Tibial artery (tissue), 4 donors: ENCODE measurements at regions not wholly inside any gene's neighbourhood (a gene's known extent, or its start where the extent isn't known, plus 50 kb on each side); places are given as distances from the start of the nearest gene placed in this dataset.

Source experiments
- DNase-seq, 2 donors: peaks; one replicate each; pipeline ENCODE4 v3.0.0-alpha.2; 2019
- H3K27ac ChIP-seq, 2 donors: fragments of 200-600 bp; sonication (generic) in 1 of 2; 1 replicate in 1 of 2; 2 replicates in 1 of 2; pipeline ENCODE4 v1.5.1; 2018 to 2019; ENCODE audit warnings: mild to moderate bottlenecking in 1 of 2
- H3K27me3 ChIP-seq, 2 donors: fragments of 200-600 bp; sonication (generic) in 1 of 2; one replicate each; pipeline versions ENCODE4 v1.5.1 to v1.6.0; 2016 to 2019
- H3K36me3 ChIP-seq, 3 donors: fragments of 200-600 bp; sonication (generic) in 2 of 3; one replicate each; pipeline ENCODE4 v1.5.1; 2016 to 2019; ENCODE audit warnings: mild to moderate bottlenecking in 2 of 3
- H3K4me1 ChIP-seq, 4 donors: fragments of 200-600 bp; sonication (generic) in 2 of 4; 1 replicate in 3 of 4; 2 replicates in 1 of 4; pipeline ENCODE4 v1.5.1; 2016 to 2019
- H3K4me3 ChIP-seq, 2 donors: fragments of 200-600 bp; sonication (generic) in 1 of 2; 1 replicate in 1 of 2; 2 replicates in 1 of 2; pipeline ENCODE4 v1.5.1; 2018 to 2019; ENCODE audit warnings: mild to moderate bottlenecking in 2 of 2
- H3K9me3 ChIP-seq, 3 donors: fragments of 200-600 bp; sonication (generic) in 1 of 3; one replicate each; pipeline ENCODE4 v1.5.1; 2016 to 2019
- intact Hi-C: fragments of 100-400 bp; cut with DNase I; formaldehyde crosslinking; loops from one replicate; pipeline ENCODE4 v1.15.0; 2023; ENCODE audit warnings: low total_unique reads
- TF ChIP-seq, protein P1 (sequence below), 2 experiments: fragments of 200-600 bp in 1 of 2; fragments of 450-650 bp in 1 of 2; IDR thresholded peaks; one replicate each; pipeline ENCODE4 v1.5.1; 2017 to 2019; ENCODE audit warnings: antibody characterized with exemption in 2 of 2, mild to moderate bottlenecking in 1 of 2, moderate library complexity in 1 of 2

DNA sequence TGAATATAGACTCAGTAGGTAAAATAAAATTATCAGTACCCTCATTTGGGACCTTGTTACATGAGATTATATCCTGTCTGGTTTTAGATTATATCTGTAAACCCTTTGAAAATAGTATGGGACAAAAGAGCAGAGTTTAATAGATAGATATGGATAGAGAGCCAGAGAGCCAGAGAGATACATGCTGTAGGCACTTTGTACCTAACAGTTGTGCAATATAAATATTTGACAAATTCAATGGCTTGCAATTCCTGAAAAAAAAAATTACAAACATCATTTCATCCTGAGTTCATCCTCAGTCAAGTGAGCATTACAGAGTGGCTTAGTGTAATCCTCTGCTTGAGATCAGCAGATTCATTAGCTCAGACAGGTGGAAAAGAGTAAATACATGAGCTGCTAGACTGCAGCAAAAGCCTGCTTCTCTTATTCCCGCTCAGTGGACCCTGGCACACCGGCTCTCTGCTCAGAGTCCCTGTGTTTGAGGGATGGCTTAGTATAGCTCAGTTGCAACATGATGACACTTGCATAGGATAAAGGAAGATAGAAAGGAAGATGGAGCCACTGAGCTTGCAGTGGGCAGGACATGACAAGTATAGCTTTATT is 931.6 kb upstream of the GOT2 start:
- H3K4me1 ChIP-seq = no peaks in the 10 kb centered on the region
- no peaks in the 10 kb centered on the region for H3K9me3 ChIP-seq
- no peaks in the 10 kb centered on the region for H3K36me3 ChIP-seq
- intact Hi-C loops = no loop called here
- no peaks in the 10 kb centered on the region for H3K27me3 ChIP-seq
- DNase-seq = no peak
- no peak overlapping the region for H3K4me3 ChIP-seq
- H3K27ac ChIP-seq = no peak overlapping the region
- TF ChIP-seq, protein P1, sequence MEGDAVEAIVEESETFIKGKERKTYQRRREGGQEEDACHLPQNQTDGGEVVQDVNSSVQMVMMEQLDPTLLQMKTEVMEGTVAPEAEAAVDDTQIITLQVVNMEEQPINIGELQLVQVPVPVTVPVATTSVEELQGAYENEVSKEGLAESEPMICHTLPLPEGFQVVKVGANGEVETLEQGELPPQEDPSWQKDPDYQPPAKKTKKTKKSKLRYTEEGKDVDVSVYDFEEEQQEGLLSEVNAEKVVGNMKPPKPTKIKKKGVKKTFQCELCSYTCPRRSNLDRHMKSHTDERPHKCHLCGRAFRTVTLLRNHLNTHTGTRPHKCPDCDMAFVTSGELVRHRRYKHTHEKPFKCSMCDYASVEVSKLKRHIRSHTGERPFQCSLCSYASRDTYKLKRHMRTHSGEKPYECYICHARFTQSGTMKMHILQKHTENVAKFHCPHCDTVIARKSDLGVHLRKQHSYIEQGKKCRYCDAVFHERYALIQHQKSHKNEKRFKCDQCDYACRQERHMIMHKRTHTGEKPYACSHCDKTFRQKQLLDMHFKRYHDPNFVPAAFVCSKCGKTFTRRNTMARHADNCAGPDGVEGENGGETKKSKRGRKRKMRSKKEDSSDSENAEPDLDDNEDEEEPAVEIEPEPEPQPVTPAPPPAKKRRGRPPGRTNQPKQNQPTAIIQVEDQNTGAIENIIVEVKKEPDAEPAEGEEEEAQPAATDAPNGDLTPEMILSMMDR (IDR thresholded peaks at IDR 0.05) = no peak

DNA sequence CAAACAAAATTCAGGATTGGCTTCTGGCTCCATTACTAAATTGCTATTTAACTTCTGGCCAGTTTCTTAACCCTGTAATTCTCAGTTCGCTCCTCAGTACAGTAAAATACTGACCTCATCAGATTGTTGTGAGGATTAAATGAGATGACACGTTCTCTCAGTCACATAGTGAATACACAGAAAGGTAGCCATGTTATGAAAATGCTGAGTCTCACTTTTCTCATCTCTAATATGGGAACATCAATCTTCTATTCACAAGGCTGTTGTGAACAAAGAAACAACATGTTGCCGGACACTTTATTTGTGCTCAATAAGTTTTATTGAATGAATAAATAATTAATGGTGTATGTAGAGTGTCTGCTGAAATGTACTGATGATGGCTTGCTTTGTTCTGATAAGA is 924.5 kb upstream of the GOT2 start:
- H3K27ac ChIP-seq = no peak overlapping the region
- TF ChIP-seq, protein P1 (IDR thresholded peaks at IDR 0.05) = no peak
- intact Hi-C loops = no loop called here
- no peak for DNase-seq
- H3K27me3 ChIP-seq = no peaks in the 10 kb centered on the region
- no peaks in the 10 kb centered on the region for H3K36me3 ChIP-seq
- H3K4me3 ChIP-seq = no peak overlapping the region
- no peaks in the 10 kb centered on the region for H3K9me3 ChIP-seq
- no peaks in the 10 kb centered on the region for H3K4me1 ChIP-seq

DNA sequence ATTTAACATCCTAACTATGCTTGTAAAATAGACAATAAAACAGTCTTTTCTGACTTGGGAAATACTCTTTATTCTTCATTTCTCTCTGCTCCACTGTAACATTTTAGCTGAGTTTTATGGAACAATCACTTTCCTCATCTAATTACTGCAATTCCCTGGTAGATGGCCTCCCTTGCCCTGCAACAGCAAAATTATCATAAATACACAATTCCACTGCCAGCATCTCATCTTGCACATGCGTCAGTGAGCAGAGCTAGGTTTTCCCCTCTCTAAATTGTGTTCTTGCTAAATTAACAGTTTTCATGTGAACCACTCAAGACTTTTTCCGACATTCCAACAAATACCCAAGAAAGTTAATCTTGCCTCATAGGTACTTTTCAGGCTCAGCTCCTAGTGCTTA is 920.9 kb upstream of the GOT2 start:
- intact Hi-C loops = no loop called here
- no peaks in the 10 kb centered on the region for H3K36me3 ChIP-seq
- H3K4me3 ChIP-seq = no peak overlapping the region
- no peak overlapping the region for H3K27ac ChIP-seq
- no peaks in the 10 kb centered on the region for H3K27me3 ChIP-seq
- H3K9me3 ChIP-seq = peaks cover 0 to 5% (median 0%) of the 10 kb centered on the region in 3 donors
- TF ChIP-seq, protein P1 (IDR thresholded peaks at IDR 0.05) = no peak
- DNase-seq = no peak
- H3K4me1 ChIP-seq = no peaks in the 10 kb centered on the region

DNA sequence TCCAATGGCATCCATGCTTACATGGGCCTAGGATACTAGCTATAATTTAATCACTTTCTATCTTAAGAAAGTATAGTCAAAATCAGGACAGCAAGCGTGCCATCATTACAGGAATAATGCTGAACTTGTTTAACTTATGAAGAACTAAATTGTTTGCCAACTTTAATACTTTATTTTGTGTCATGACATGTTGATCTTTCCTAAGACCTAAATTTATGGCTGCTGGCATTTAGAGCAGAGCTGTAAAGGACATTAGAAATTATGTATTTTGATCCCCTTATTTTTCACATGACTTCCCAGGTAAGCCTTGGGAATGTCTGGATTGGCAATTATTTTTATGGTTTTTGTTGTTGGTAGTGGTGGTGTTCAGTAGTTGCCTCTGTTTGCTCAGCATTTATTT is 920.3 kb upstream of the GOT2 start:
- TF ChIP-seq, protein P1 (IDR thresholded peaks at IDR 0.05) = no peak
- intact Hi-C loops = no loop called here
- no peak overlapping the region for H3K27ac ChIP-seq

DNA sequence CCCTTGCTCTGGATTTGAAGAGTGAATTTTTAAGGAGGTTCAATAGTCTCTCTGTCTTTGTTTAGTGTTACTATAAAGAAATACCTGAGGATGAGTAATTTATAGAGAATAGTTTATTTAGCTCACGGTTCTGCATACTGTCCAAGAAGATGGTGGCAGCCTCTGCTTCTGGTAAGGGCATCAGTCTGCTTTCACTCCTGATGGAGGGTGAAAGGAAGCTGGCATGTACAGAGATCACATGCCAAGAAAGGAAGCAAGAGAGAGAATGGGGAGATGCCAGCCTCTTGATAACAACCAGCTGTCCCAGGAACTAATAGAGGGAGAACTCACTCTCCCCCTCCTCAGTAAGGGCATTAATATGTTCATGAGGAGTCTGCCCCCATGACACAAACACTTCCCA is 917.5 kb upstream of the GOT2 start:
- intact Hi-C loops = no loop called here
- Histone ChIP-seq H3K27me3 (no peaks in the 10 kb centered on the region), H3K36me3 (no peaks in the 10 kb centered on the region), H3K27ac (no peak overlapping the region), H3K9me3 (peaks cover 0 to 9% (median 7%) of the 10 kb centered on the region in 3 donors), H3K4me1 (no peaks in the 10 kb centered on the region), H3K4me3 (no peak overlapping the region)
- TF ChIP-seq, protein P1 (IDR thresholded peaks at IDR 0.05) = no peak
- DNase-seq = no peak

More for the DNA sequence above, 920.3 kb upstream of the GOT2 start:
- Histone ChIP-seq H3K9me3 (peaks cover 0 to 9% (median 0%) of the 10 kb centered on the region in 3 donors), H3K4me3 (no peak overlapping the region), H3K4me1 (no peaks in the 10 kb centered on the region), H3K36me3 (no peaks in the 10 kb centered on the region), H3K27me3 (no peaks in the 10 kb centered on the region)
- DNase-seq = no peak

DNA sequence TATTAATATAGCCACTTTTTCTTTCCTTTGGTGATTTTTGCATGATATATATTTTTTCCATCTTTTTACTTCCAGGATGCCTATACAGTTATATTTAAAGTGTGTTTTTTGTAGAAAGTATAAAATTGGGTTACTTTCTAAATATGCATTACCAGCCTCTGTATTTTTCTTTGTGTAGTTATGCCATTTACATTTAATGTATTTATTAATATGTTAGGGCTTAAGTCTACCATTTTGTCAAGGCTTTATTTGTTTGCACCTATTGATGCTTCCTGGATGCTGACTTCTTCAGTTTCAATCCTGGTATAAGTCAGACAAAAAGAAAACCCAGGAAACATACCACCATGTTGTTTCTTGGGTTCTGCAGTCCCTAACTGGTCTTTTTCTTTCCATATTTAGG is 911.1 kb upstream of the GOT2 start:
- Histone ChIP-seq H3K4me1 (no peaks in the 10 kb centered on the region), H3K27ac (no peak overlapping the region), H3K27me3 (no peaks in the 10 kb centered on the region), H3K4me3 (no peak overlapping the region), H3K36me3 (no peaks in the 10 kb centered on the region), H3K9me3 (peaks cover 0 to 9% (median 7%) of the 10 kb centered on the region in 3 donors)
- intact Hi-C loops = no loop called here
- DNase-seq = no peak
- TF ChIP-seq, protein P1 (IDR thresholded peaks at IDR 0.05) = no peak
